NCI-H2196 (cell line): ENCODE measurements at regions not wholly inside any gene's neighbourhood (a gene's known extent, or its start where the extent isn't known, plus 50 kb on each side); places are given as distances from the start of the nearest gene placed in this dataset.

Experiments
- DNase-seq: peaks from one replicate; lab custom pipeline; 2025; ENCODE audit not compliant: unreplicated experiment; lab: John Stamatoyannopoulos, UW

DNA sequence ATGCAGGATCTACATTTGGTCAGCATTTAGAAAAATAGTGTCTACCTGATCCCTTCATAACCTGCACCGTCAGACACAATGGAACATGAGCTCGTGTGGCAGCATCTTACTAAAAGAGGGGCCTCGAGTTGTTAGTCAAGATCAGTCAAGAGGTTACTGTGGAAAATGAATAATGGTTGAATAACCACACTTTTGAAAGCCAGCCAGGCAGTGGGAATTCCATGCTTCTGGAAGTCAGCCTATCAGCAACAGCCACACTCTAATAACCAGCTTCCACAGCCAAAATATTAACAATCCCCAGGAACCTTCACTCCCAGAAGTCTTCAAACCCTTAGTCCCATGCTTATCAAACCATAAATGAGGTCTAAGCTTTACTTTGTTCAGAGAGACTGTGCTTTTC is 234.3 kb downstream of the HS3ST1 start:
- DNase-seq: no peak

DNA sequence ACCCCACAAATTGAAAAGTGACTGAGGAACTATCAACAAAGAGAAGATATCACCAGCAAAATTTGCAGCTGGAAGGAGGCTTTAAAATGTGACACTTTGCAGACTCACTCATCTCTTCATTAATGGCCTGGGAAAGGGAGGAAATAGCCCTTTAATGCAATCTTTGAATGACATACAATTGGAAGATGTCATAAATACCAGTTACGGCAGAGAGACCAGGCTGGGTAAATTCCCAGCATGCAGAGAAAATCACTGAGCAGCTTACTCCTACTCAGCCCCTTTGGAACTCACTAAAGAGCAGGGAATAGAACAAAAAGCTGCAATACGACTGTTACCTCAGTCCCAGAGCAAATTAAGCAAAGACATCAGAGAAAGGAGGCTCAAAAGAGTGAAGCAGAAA is 238.9 kb downstream of the HS3ST1 start:
- DNase-seq: no peak

DNA sequence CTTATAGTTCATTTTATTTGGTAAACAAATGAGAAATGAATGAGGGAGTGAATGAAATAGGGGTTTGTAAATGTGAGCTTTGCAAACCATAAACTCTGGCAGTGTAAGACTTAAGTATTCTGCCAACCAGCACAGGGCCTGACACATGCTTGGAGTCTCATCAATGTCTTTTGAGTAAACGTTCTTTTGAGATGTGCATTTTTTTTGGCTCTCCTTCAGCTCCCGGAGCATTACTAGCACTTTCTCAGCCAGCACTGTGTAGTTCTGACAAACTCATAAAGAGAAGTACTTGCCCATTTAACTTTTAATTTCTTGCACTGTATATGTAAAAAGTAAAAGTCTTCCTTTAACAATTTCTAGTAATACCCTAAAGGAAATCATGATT is 245.3 kb downstream of the HS3ST1 start:
- no peak for DNase-seq

DNA sequence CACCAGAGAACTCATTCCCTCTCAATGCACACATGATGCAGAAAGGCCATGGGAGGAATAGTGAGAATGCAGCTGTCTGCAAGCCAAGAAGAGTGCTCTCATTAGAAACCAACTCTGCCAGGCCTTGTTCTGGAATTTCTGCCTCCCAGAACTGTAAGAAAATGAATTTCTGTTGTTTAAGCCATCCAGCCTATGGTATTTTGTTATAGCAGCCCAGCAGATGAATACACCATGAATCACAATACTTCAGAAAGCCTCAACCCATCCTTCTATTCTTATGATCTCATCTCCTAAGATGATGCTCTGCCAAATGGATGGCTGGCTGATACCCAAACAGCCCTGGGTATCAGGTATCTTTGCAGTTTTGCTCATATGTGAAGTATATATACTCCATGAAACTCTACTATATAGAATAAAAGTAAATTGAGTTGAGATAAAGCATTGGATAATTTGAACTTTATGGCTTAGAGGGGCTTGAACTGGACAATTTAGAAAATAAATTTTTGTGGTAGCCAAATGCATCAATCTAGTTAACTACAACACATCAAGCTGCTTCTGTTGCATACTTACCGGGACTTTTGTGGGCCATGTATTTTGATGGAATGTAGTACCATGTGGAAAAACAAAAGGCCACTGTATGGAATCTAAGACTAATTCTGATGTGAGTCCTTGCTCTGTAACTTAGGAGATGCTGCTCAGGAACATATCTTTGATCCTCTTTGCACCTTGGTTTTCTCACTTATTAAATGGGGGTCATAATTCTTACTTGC is 245.9 kb downstream of the HS3ST1 start:
- DNase-seq: peak; percentile 10

DNA sequence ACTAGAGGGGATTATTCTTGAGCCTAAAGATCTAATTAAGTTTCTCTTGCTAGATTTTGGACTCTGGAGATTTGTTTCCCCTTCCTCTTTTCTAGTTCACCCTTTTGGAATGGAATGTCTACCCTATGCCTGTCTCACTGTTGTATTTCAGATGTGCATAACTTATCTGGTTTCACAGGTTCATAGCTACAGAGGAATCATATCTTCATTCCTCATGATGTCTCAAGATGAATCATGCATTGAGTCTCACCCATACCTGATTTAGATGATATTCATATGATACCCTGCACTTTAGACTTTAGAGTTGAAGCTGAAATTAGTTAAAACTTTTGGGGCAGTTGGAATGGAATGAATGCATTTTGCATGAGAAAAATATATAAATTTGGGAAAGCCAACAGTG is 246.7 kb downstream of the HS3ST1 start:
- no peak for DNase-seq

DNA sequence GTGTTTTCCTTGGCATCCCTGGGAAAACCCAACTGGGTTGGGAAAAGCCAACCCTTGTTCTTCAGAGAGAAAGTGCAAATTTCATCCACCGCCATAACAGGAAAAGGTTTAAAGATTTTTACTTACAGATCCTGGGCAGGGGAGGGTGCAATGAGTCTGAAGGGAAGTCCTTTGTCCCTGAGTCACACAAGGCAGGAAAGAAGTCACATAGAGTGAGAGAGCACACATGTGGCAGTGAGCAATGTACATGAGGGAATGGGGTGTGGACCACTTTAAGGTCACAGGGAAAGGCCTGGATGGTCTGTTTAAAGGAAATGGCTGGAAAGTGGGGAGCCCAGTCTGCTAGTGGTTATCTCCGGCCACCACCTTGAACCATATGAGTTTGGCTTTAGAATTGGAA is 248.9 kb downstream of the HS3ST1 start:
- DNase-seq: no peak

DNA sequence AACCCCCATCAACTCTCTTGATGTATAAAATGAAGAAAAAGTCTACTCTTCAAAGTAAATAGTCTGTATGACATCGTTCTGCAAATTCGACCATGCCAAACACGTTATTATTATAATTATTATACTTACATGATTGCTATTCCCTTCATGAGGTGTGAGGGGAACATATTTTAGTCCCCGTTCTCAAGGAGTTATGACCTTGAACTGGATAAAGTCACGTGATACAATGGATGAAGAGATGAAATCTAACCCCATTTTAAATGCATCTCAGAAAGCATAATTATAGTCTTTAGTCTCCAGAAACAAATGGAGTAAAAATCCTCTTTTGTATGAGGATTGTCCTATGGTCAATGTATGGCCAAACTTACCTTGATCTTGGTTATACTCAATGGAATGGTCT is 250.3 kb downstream of the HS3ST1 start:
- DNase-seq: no peak

DNA sequence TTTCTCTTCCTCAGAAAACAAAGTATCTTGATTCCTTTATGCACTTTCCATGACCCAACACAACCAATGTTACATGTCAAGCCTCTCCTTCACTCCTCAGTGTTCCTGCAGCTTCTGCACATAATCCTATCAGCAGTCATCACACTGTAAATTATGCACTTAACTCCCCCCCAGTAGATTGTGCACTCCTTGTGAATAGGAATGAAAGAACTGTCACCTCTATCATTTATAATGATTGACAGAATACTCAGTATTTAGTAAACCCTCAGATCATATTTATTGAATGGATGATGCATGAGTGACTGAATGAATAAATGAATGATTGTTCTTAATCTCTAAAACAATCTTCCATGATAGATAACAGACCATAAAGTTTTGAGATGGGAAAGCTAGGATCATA is 253.3 kb downstream of the HS3ST1 start:
- no peak for DNase-seq

DNA sequence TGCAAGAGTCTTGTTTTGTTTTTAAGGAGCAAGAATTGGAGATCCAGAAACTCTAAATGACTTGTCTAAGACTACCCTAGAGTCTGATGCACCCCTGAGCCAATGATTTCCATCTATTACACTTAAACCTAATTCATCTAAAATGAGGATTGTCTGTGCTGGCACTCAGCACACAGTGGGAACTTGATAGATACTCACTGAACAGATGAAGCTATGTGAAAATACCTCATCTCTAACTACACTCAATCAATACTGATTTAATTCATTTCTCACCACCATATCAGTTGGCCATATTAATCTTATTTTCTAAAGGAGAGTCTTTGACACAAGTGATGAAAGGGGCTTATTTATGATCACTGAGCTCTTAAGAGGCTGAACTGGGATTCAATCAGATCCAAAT is 262.1 kb downstream of the HS3ST1 start:
- no peak for DNase-seq

DNA sequence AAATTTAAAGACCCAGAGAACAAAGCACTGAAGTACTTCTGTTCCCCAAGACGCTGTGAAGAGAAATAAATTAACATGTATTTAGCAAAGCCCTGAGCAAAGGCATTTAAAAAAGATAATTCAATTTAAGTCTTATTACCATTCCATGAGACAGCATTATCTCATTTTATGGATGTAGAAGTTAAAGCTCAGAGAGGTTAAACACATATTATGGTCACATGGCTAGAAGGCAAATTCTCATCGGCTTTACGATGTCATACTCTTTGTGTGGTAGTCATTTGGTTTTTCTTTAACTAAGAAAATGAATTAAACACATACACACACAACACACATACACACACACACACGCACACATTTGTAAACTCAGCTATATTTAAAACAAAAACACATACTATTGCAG is 262.7 kb downstream of the HS3ST1 start:
- no peak for DNase-seq

DNA sequence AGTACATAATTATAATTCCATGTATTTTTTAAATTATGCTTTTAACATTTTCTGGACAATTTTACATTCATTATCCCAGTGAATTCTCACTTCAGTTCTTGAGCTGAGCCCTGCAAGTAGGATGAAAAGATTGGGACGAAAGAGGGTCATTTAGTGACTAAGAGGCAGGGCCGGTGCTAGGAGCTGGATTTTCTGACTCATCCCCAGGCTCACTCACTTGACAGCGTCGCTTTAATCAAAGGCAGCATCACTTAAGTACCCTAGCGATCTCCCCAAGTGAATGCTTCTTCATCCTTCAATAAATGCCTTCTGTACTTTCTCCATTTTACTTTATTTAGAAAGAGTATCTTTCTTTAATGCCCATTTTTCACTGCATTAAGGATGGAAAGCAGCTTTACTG is 263.6 kb downstream of the HS3ST1 start:
- DNase-seq: no peak

DNA sequence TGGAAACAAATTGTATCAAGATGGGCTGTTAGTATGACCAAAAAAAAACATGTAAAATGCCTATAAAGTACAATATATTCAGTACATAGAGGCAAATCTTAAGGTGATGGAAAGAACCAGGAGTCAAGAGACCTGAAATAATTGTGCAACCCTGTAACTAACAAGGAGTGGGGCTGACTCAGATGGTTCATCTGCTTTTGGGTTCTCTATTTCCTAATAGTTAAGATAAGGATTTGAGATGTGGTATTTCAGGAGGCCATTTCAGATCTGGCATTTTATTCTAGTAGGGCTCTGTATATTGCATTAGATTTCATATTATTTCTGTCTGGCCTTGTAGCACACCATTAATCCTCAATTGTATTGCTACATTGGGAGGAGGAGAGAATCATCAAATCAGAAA is 268.4 kb downstream of the HS3ST1 start:
- no peak for DNase-seq

DNA sequence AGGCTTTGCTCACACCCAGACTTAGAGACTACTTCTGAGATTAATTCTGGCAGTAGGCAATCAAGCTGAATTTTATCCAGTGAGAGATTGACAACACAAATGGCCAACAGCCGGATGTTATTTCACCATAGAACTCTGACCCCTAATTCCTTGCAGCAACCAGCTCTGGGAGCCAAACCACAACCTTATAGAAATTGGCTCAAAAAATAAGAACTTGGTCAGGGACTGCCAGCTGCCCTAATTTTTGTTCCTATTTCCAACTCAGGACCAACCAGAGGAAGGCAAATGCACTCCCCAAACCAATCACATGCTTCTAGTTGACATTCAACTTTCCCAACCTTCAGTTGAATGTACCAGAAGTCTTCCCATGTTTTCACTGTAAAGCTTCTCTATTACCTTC is 269.7 kb downstream of the HS3ST1 start:
- DNase-seq: no peak

DNA sequence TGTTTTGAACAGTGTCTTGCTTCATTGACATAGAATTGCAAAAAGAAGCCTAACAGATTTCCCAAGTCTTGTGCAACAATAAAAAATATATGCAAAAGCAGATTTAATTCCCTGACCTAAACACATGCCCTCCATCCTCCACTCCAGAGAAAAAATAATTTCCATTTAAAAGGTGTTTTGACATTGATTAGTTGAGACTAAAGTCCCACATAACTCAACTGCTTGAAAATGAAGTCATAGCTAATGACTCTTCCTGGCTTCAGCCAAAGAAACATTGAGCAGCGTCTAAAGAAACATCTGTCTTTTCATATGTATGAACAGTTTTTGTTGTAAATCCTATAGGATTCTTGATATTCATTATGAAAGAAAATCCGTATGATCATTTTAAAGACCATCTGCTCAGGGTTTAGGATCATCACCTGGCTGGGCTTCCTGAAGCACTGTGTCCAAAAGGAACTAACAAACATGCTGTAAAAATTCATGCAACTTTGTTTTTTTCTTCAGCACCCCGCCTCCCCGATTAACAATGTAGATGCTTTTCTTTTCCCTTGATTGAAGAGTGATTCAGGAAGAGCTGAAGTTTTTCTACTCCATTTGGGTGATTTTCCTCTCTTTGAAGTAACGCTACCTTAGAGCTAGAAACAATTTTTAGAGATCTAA is 273.4 kb downstream of the HS3ST1 start:
- no peak for DNase-seq

DNA sequence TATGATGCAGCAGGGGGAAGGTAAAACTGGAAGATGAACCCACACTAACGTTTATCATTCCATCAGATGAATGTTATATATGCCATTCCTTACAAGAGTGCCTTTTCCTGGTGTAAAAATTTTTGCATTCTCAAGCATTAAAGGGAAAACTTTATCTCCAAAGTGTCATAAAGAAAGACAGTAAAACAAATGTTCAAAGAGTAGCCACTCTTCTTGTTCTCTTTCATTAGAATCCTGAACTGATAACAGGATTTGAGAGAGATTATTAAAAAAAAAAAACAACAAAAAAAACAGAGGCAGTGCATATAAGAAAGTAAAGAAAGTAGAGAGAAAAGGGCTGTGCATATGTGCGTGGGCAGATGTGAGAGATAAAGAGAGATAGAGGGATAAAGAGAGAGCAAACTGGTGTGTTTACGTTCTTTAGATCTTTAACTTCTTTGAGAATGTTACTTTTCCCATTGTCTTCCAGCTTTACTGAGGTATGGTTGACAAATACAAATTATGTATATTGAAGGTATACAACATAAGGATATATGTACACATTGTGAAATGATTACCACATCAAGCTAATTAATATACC is 275.4 kb downstream of the HS3ST1 start:
- no peak for DNase-seq

DNA sequence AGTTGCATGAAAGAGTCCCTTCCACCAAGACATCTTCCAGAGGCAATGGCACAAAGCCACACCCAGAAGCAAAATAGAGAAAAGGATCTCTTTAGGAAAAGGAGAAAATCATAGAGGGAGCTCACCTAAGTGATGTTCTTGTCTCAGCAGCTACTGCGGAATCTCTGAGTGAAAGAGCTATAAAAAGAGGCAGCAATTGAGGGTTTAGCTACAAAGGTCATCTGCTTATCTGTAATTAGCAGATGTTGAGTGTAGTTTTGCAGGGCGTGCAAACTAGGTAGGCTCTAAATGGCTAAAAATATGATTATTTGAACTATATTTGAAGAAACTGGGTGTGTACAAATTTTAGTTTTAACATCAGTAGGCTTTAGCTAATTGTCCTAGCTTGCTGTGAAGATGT is 276.0 kb downstream of the HS3ST1 start:
- DNase-seq: no peak

DNA sequence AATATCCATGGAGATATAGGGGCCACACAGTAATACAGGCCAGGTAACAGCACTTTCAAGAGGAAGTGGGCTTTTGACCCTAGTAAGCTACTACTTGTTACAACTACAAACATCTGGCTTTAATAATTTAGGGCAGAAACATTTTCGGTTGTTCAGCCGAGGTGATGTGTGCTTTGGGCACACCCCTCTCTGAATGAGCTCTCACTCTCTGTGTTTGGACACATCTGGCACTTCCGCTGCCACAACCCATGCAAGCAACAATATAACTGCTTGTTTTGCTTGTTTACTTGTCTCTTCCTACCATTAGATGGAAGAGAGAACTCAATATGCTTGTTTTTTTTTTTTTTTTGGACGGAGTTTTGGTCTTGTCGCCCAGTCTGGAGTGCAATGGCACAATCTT is 277.2 kb downstream of the HS3ST1 start:
- DNase-seq: no peak

DNA sequence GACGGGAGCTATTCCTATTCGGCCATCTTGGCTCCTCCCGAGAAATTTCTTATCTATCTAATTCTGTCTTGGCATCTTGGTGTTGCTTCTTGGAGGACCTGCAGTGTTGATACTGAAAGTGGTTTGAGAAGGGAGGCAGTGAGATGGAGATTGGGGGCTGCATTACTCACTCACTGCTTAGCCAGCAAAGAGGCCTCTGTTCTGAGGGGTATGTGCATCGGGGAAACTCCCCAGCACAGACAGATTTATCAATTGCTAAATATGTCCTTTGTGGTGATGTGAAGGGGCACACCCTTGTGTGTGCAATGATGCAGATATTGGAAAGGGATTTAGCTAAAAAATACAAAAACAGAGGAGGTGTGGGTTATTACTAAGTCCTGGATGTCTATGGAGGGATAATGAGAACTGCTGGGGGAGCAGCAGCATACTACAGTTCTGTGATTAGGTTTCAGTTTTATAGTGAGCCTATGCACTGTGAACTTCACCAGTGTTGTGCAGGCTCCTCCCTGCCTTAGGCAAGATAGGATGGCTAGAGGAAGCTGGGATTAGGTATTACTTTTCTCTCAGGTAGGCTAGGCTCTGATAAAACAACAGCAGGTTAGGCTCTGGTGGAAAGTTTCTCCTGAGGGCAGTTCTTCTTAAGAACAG is 279.0 kb downstream of the HS3ST1 start:
- no peak for DNase-seq

DNA sequence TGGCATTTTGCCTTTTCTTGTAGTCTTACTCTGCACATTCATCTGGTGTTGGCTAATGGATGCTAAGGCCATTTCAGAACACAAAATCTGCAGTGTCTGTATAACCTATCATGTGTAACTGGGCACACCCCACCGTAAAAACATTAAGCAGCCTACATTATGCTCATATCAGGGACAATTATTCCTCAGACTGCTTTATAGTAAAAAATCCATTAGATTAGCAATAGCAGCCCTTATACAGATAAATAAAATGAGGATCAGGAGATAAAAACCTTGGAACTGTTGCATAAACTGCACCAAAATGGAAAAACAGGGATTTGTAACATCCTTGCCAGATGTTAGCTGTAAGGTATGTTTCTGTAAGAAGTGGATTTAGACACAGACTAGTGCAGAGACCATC is 288.8 kb downstream of the HS3ST1 start:
- DNase-seq: no peak

DNA sequence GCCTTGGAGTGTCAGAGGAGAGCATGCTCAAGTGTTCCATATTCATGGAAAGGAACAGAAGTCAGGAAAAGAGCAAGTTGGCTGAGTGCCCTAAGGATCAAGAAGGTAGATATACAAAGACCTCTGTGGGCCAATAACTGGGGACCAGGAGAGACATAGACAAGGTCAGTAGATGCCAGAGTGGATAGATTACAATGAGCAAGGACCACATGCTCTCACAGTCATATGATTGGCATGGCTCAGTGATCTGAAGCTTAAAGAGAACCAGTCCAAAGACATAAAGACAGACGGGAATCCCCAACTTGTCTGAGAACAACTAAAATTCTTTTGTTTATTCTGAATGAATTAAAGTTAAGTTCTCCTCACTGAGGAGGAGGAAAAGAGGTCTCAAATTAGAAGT is 289.7 kb downstream of the HS3ST1 start:
- no peak for DNase-seq

DNA sequence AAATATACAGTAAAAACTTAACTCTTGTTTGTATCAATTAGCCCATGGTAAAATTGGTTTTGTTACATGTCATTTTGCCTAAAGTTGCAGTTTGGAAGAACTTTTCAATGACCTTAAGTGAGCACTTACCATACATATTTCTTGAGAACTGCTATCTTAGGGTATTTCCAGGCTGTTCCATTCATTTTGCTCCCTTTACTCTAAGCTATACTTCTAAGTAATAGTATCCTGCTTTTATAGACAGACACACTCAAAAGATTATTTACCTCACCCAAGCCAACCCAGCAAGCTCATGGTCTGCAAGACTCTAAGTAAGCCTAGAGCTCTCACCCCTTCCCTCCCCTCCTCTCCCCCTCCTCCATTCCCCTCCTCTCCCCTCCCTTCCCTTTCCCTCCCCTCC is 294.0 kb downstream of the HS3ST1 start:
- no peak for DNase-seq

DNA sequence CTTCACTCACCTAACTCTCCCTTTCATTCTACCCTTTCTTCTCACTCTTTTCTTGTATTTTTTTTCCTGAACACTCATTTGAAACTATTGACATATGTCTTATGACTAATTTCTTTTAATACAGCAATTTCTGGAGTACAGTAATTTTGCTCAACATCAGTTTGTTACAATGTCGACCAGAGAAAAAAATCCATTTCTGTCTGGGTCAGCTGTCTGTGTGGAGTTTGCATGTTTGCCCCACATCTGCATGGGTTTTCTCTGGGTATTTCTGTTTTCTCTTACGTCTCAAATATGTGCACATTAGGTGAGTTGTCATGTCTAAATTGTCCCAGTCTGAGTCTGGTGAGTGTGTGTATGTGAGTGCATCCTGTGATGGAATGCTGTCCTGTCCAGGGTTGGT is 294.8 kb downstream of the HS3ST1 start:
- no peak for DNase-seq
